ENCODE measurements at regions not wholly inside any gene's neighbourhood (a gene's known extent, or its start where the extent isn't known, plus 50 kb on each side); places are given as distances from the start of the nearest gene placed in this dataset.

DNA sequence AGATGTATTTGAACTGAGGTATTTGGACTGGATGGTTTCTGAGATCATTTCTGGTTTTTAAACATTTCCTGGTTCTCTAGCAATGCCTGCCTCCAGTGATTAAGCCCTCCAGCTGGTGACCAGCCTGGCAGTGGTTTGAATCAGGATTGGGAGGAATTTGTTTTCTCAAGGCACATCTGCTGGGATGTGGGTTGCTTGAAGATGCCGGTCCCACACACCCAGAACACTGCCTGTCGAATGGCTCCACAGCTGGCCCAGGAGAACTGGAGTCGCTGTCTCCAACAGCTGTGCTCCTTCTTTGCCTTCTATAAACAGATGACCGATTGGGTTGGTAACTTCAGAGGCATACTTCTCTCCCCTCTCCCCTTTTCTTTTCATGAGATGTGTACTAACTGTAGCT lies 258.0 kb upstream of the DDHD1 start:
- TF ChIP-seq, protein P1, sequence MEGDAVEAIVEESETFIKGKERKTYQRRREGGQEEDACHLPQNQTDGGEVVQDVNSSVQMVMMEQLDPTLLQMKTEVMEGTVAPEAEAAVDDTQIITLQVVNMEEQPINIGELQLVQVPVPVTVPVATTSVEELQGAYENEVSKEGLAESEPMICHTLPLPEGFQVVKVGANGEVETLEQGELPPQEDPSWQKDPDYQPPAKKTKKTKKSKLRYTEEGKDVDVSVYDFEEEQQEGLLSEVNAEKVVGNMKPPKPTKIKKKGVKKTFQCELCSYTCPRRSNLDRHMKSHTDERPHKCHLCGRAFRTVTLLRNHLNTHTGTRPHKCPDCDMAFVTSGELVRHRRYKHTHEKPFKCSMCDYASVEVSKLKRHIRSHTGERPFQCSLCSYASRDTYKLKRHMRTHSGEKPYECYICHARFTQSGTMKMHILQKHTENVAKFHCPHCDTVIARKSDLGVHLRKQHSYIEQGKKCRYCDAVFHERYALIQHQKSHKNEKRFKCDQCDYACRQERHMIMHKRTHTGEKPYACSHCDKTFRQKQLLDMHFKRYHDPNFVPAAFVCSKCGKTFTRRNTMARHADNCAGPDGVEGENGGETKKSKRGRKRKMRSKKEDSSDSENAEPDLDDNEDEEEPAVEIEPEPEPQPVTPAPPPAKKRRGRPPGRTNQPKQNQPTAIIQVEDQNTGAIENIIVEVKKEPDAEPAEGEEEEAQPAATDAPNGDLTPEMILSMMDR (IDR thresholded peaks at IDR 0.05) = no peak
- TF ChIP-seq POLR2A (IDR thresholded peaks at IDR 0.05) = no peak
